ENCODE measurements at regions not wholly inside any gene's neighbourhood (a gene's known extent, or its start where the extent isn't known, plus 50 kb on each side); places are given as distances from the start of the nearest gene placed in this dataset.

- TF ChIP-seq CTCF (IDR thresholded peaks at IDR 0.05), result no peak
- TF ChIP-seq POLR2A (IDR thresholded peaks at IDR 0.05), result no peak
Measured at GRCh38 chr1:82880506-82880905, 1079.8 kb downstream of the ADGRL2 start.

All from right lobe of liver (tissue), 4 donors.